ENCODE measurements at regions not wholly inside any gene's neighbourhood (a gene's known extent, or its start where the extent isn't known, plus 50 kb on each side); places are given as distances from the start of the nearest gene placed in this dataset.

- ATAC-seq (ENCODE audit: insufficient number of reproducible peaks, low FRiP score, low read depth) = no peak
- H3K4me3 ChIP-seq = no peak overlapping the region
- H3K4me1 ChIP-seq (ENCODE audit: control insufficient read depth in 1 of 2, low read depth in 2 of 2) = no peaks in the 10 kb centered on the region
- DNase-seq (ENCODE audit: low spot score) = no peak
- no peaks in the 10 kb centered on the region for H3K27me3 ChIP-seq (replicated peaks; ENCODE audit: insufficient read depth)
- H3K9me3 ChIP-seq = peaks cover 3% of the 10 kb centered on the region
- H3K36me3 ChIP-seq = no peaks in the 10 kb centered on the region
- no peak overlapping the region for H3K27ac ChIP-seq
- no peak for TF ChIP-seq CTCF (IDR thresholded peaks at IDR 0.05)
Measured at GRCh38 chr1:209231476-209232156, 351.9 kb upstream of the CAMK1G start.

DNA sequence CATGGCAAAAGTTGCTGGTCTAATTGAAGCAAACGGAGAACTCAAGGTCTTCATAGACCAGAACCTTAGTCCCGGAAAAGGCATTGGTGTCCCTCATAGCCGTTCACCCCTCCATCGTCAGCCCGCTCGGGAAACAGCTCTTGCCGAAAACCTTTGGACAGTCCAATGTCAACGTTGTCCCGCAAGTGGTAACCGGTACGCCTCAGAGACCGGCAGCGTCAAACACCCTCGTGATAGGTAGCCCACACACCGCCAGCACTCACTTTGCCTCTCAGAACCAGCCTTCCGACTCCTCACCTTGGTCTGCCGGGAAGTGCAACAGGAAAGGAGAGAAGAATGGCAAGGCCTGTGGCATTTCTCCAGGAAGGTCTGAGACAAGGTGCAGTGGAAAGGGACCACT is 351.3 kb upstream of the CAMK1G start:
- no peak for TF ChIP-seq CTCF (IDR thresholded peaks at IDR 0.05)
- Histone ChIP-seq H3K36me3 (no peaks in the 10 kb centered on the region), H3K27ac (no peak overlapping the region), H3K4me1 (ENCODE audit: control insufficient read depth in 1 of 2, low read depth in 2 of 2) (no peaks in the 10 kb centered on the region), H3K9me3 (peaks cover 3% of the 10 kb centered on the region), H3K4me3 (no peak overlapping the region), H3K27me3 (replicated peaks; ENCODE audit: insufficient read depth) (no peaks in the 10 kb centered on the region)
- ATAC-seq (ENCODE audit: insufficient number of reproducible peaks, low FRiP score, low read depth) = no peak
- DNase-seq (ENCODE audit: low spot score) = no peak

DNA sequence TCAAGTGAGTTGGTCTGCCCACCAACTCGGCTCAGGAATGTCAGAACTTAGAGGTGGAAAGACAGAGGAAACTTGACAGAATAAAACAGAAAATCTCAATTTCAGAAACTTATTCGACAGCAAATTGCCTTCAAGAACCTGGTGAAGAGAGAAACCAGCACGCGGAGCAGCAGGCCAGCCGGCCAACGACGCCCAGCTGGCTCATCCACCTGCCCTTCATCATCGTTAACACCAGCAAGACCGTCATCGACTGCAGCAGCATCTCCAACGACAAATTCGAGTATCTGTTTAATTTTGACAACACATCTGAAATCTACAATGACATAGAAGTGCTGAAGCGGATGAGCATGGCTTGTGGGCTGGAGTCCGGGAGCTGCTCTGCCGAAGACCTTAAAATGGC is 350.8 kb upstream of the CAMK1G start:
- TF ChIP-seq CTCF (IDR thresholded peaks at IDR 0.05) = no peak
- Histone ChIP-seq H3K36me3 (no peaks in the 10 kb centered on the region), H3K27ac (no peak overlapping the region), H3K4me3 (no peak overlapping the region), H3K4me1 (ENCODE audit: control insufficient read depth in 1 of 2, low read depth in 2 of 2) (no peaks in the 10 kb centered on the region), H3K27me3 (replicated peaks; ENCODE audit: insufficient read depth) (no peaks in the 10 kb centered on the region), H3K9me3 (peaks cover 3% of the 10 kb centered on the region)
- DNase-seq (ENCODE audit: low spot score) (no peak), ATAC-seq (ENCODE audit: insufficient number of reproducible peaks, low FRiP score, low read depth) (no peak)

GRCh38 chr1:209235166-209235565 is 348.3 kb upstream of the CAMK1G start:
- Histone ChIP-seq H3K4me3 (no peak overlapping the region), H3K36me3 (no peaks in the 10 kb centered on the region), H3K9me3 (peaks cover 3% of the 10 kb centered on the region), H3K27me3 (replicated peaks; ENCODE audit: insufficient read depth) (no peaks in the 10 kb centered on the region), H3K4me1 (ENCODE audit: control insufficient read depth in 1 of 2, low read depth in 2 of 2) (no peaks in the 10 kb centered on the region), H3K27ac (no peak overlapping the region)
- DNase-seq (ENCODE audit: low spot score) = no peak
- no peak for TF ChIP-seq CTCF (IDR thresholded peaks at IDR 0.05)
- no peak for ATAC-seq (ENCODE audit: insufficient number of reproducible peaks, low FRiP score, low read depth)

GRCh38 chr1:209238356-209238755 is 345.2 kb upstream of the CAMK1G start:
- no peaks in the 10 kb centered on the region for H3K36me3 ChIP-seq
- H3K4me3 ChIP-seq = no peak overlapping the region
- H3K27me3 ChIP-seq (replicated peaks; ENCODE audit: insufficient read depth) = no peaks in the 10 kb centered on the region

More at GRCh38 chr1:209238356-209238755, 345.2 kb upstream of the CAMK1G start:
- H3K27ac ChIP-seq = no peak overlapping the region
- no peak for DNase-seq (ENCODE audit: low spot score)
- H3K4me1 ChIP-seq (ENCODE audit: control insufficient read depth in 1 of 2, low read depth in 2 of 2) = no peaks in the 10 kb centered on the region
- no peaks in the 10 kb centered on the region for H3K9me3 ChIP-seq
- ATAC-seq (ENCODE audit: insufficient number of reproducible peaks, low FRiP score, low read depth) = no peak
- TF ChIP-seq CTCF (IDR thresholded peaks at IDR 0.05) = no peak

Data from thoracic aorta (tissue), 2 donors.